ENCODE measurements at regions not wholly inside any gene's neighbourhood (a gene's known extent, or its start where the extent isn't known, plus 50 kb on each side); places are given as distances from the start of the nearest gene placed in this dataset.
"Not testable (repeated sequence)": the region's sequence is repeated elsewhere in the genome, so short reads cannot be mapped to it uniquely, and the experiment has no call there.

GRCh38 chr1:90348459-90348858 lies 353.5 kb downstream of the ZNF326 start:
- TF ChIP-seq, protein P1, sequence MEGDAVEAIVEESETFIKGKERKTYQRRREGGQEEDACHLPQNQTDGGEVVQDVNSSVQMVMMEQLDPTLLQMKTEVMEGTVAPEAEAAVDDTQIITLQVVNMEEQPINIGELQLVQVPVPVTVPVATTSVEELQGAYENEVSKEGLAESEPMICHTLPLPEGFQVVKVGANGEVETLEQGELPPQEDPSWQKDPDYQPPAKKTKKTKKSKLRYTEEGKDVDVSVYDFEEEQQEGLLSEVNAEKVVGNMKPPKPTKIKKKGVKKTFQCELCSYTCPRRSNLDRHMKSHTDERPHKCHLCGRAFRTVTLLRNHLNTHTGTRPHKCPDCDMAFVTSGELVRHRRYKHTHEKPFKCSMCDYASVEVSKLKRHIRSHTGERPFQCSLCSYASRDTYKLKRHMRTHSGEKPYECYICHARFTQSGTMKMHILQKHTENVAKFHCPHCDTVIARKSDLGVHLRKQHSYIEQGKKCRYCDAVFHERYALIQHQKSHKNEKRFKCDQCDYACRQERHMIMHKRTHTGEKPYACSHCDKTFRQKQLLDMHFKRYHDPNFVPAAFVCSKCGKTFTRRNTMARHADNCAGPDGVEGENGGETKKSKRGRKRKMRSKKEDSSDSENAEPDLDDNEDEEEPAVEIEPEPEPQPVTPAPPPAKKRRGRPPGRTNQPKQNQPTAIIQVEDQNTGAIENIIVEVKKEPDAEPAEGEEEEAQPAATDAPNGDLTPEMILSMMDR (IDR thresholded peaks at IDR 0.05; ENCODE audit: borderline replicate concordance, extremely low read depth, low read length, poor library complexity, severe bottlenecking): not testable (repeated sequence)
- not testable (repeated sequence) for TF ChIP-seq EZH2 (IDR thresholded peaks at IDR 0.05; ENCODE audit: borderline replicate concordance, low read depth, low read length, severe bottlenecking)

Measured in DND-41 (cell line).